ENCODE measurements at regions not wholly inside any gene's neighbourhood (a gene's known extent, or its start where the extent isn't known, plus 50 kb on each side); places are given as distances from the start of the nearest gene placed in this dataset.

- Histone ChIP-seq H3K36me3 (no peaks in the 10 kb centered on the region), H3K9me3 (no peaks in the 10 kb centered on the region), H3K4me3 (no peak overlapping the region), H3K27me3 (peaks cover 0 to 19% (median 0%) of the 10 kb centered on the region in 7 donors), H3K27ac (no peak overlapping the region), H3K4me1 (no peaks in the 10 kb centered on the region)
- WGBS, 2 donors = 78 to 80% methylated on average over 3 of the region's 3 CpGs
- ATAC-seq = no peak
- DNase-seq = no peak
- TF ChIP-seq CTCF (IDR thresholded peaks at IDR 0.05) = no peak
- intact Hi-C loops (cut with DNase I) = no loop called here
Observed at GRCh38 chrX:16427668-16428067, 222.3 kb upstream of the S100G start.

DNA sequence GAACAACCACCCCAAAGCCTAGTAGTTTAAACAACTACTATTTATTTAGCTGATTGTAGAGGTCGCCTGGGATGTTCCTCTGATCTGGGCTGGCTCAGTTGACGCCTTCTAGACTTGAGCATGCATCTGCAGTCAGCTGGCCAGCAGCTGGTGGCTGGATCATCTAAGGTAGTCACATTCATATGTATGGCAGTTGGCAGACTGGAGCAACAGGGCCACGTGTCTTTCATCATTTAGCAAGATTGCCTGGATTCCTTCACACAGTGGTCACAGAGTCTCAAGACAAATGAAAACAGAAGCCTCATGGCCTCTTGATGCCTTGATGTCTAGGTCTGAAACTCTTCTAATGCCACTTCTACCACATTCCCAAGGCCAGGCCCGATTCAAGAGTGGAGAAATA, 220.6 kb upstream of the S100G start:
- no peaks in the 10 kb centered on the region for H3K4me1 ChIP-seq

GRCh38 chrX:16431266-16431665, 218.7 kb upstream of the S100G start:
- no peak for DNase-seq
- no peaks in the 10 kb centered on the region for H3K36me3 ChIP-seq
- no peaks in the 10 kb centered on the region for H3K9me3 ChIP-seq
- peaks cover 0 to 35% (median 0%) of the 10 kb centered on the region in 7 donors for H3K27me3 ChIP-seq
- H3K4me3 ChIP-seq = no peak overlapping the region
- H3K27ac ChIP-seq = no peak overlapping the region
- ATAC-seq = no peak
- TF ChIP-seq CTCF (IDR thresholded peaks at IDR 0.05) = no peak
- intact Hi-C loops (cut with DNase I) = loop anchor here in 6 of 10 donors (10.0 kb wide), 3 partner anchors 224 to 306 kb away; partner anchors contain the start of genes GRPR (in 1 of the 6) and S100G (in 1 of the 6)
- H3K4me1 ChIP-seq = no peaks in the 10 kb centered on the region
- WGBS, 2 donors = 100% methylated on average over 1 of the region's 1 CpG

More for the DNA sequence above, 220.6 kb upstream of the S100G start:
- intact Hi-C loops (cut with DNase I) = no loop called here
- TF ChIP-seq CTCF (IDR thresholded peaks at IDR 0.05) = no peak
- H3K27me3 ChIP-seq = peaks cover 0 to 23% (median 0%) of the 10 kb centered on the region in 7 donors
- no peak overlapping the region for H3K4me3 ChIP-seq
- DNase-seq (no peak), ATAC-seq (no peak)
- H3K36me3 ChIP-seq = no peaks in the 10 kb centered on the region
- H3K9me3 ChIP-seq = no peaks in the 10 kb centered on the region
- H3K27ac ChIP-seq = no peak overlapping the region
- WGBS, 2 donors = 72 to 76% methylated on average over 4 of the region's 4 CpGs

GRCh38 chrX:16433021-16433420, 216.9 kb upstream of the S100G start:
- Histone ChIP-seq H3K9me3 (no peaks in the 10 kb centered on the region), H3K4me1 (no peaks in the 10 kb centered on the region), H3K4me3 (no peak overlapping the region), H3K36me3 (no peaks in the 10 kb centered on the region), H3K27me3 (peaks cover 0 to 41% (median 0%) of the 10 kb centered on the region in 7 donors), H3K27ac (no peak overlapping the region)
- ATAC-seq (no peak), DNase-seq (no peak)
- intact Hi-C loops (cut with DNase I) = loop anchor here in 6 of 10 donors (10.0 kb wide), 3 partner anchors 222 to 308 kb away; partner anchors contain the start of genes GRPR (in 1 of the 6) and S100G (in 1 of the 6)
- no peak for TF ChIP-seq CTCF (IDR thresholded peaks at IDR 0.05)
- WGBS, 2 donors = 82 to 84% methylated on average over 3 of the region's 3 CpGs
